GM21786 (cell line): ENCODE measurements at regions not wholly inside any gene's neighbourhood (a gene's known extent, or its start where the extent isn't known, plus 50 kb on each side); places are given as distances from the start of the nearest gene placed in this dataset.

Experiments
- ATAC-seq: cut with Tn5 transposase; IDR thresholded peaks from one replicate; pipeline ENCODE4 v1.9.1; 2021; ENCODE audit not compliant: unreplicated experiment

DNA sequence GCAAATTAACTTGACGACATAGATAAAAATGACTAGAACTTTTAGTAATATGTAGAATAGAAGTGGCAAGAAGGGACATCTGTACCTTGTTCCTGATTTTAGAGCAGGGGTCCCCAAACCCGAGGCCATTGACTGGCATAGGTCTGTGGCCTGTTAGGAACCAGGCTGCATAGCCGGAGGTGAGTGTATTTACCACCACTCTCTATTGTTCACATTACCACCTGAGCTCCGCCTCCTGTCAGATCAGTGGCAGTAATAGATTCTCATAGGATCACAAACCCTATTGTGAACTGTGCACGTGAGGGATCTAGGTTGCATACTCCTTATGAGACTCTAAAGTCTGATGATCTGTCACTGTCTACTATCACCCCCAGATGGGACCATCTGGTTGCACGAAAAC, 113.6 kb upstream of the AVPR1A start:
- no peak for ATAC-seq

DNA sequence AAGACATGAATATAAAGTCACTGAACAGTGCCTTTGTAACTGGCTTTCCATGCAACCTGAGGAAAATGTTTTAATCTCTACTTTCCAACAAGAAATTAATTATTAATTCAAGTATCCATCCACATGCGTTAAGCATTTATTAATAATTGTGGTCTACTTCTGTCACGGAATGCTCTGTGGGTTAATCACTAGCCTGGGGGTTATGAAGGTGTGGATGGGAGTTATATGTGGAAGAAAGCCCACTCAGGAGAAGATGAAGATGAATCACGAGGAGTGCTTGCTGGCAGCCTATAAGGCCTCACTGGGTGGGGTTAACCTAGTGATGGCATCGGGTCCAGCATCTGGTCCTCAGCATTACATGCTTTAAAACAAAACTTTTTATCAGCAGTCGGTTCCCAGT, 99.5 kb upstream of the AVPR1A start:
- ATAC-seq, result no peak

DNA sequence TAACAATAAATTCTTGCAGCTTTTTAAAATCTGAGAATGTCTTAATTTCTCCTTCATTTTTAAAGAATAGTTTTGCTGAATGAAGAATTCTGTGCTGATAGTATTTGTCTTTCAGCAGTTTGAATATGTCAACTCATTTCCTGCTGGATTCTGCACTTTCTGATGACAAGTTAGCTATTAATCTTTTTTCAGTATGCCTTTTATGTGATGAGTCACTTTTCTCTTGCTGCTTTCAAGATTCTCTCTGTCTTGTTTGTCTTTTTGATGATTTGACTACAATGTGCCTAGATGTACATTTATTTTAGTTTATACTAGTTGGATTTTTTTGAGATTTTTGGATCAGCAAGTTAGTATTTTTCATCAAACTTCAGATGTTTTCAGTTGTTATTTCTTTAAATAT, 87.9 kb upstream of the AVPR1A start:
- no peak for ATAC-seq

DNA sequence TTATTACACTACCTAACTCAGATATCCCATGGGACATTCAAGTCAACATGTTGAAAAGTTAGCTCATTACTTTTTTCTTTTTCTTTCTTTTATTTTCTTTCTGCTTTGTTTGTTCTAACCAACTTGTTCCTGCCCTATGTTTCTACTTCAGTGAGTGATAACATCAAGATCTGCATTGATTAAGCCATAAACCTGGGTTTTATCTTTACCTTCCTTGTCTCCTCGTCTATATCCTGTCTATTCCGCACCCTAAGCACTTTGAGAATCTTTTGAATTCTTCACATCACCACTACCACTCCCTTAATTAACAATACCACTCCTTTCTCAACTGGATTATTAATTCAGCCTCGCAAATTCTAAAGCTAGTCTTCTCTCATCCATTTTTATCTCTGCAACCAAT, 81.9 kb upstream of the AVPR1A start:
- no peak for ATAC-seq

DNA sequence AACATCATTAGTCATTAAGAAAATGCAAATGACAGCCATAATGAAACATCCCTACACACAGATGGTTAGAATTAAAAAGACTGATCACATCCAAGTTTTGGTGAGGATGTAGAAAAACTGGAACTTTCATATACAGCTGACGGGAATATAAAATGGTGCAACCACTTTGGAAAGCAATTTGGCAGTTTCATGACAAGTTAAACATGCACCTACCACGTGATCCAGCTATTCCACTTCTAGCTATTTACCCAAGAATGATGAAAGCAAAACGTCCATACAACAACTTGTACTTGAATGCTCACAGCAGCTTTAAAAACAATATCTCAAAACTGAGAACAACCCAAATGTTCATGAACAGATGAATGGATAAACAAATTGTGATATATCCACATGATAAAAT, 77.9 kb upstream of the AVPR1A start:
- no peak for ATAC-seq

DNA sequence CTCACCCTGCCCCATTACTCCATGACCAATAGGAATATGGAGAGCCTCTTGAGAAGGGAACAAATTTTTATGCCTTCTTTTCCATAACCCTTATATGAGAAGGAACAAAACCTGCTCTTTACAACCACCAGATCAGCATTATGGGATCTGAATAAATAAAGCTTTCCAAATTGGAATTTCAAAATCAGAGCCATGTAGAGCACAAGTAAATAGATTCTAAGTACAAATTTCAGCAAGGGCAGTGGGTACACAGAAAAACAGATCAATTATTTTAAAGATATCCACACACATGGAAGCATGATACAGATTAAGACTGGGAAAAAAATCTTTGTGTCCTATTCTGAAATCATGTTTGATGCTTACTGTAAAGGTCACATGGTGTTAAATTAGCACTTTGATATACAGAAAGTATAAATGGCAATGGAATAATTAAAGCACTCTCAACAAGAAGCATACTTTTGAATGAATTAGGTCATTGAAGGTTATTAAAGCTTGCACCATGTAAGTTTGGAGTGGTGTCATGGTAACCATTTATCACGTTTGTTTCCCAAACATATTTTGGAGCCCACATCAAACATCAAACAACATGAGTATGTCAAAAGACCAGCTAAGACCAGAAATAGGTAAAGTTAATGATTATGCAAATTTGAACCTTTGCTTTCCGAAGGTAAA, 75.9 kb upstream of the AVPR1A start:
- ATAC-seq, result no peak

DNA sequence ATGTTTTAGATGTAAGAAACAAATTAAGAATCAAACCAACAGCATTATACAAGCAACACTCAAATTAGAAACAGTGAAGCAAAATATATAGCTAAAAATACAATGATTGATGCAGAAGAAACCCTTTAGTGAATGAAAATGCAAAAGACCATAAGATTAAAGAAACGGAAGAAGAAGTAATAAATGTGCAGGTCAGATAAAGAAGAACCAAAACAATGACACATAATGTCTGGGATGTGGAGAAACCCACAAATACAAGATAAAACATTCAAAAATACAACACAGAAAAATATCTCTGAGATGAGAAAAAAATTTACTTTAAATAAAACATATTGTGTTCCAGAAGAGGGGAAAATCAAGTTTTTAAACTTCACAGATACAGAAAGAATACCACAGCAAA, 73.4 kb upstream of the AVPR1A start:
- ATAC-seq, result no peak

DNA sequence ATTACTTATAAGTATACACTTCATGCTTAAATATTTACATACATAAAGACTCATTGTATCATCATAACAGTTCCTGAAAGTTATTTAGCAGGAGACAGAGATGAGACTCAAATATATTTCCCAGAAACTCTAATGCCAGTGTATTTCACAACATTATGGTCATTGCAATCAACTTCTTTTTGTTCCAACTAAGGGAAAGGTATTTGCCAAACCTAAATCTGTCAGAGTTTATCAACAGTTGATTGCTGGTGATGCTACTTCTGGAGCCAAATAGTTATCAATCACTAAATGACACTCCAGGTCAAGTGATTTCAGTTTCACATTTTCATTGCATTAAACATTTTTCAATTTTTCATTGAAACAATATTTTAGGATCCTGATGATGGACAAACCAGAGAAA, 72.1 kb upstream of the AVPR1A start:
- ATAC-seq, result no peak

DNA sequence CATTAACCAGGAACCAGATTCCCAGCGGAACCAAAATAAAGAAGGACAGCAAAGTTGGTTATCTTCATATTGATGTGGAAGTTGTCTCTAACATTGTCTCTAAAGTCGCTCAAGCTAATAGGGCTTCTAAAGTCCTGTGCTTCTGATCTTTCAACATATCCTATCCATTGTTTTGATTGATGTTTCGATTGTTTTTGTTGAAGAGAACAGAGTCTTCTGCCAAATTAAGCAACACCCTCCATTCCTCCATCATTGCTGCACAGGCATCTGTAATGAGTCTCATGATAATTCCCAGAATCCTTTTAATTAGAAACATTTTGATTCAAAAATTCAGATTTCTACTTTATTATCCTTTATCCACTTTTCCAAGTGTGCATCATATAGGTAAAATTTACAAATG, 71.6 kb upstream of the AVPR1A start:
- ATAC-seq, result no peak

DNA sequence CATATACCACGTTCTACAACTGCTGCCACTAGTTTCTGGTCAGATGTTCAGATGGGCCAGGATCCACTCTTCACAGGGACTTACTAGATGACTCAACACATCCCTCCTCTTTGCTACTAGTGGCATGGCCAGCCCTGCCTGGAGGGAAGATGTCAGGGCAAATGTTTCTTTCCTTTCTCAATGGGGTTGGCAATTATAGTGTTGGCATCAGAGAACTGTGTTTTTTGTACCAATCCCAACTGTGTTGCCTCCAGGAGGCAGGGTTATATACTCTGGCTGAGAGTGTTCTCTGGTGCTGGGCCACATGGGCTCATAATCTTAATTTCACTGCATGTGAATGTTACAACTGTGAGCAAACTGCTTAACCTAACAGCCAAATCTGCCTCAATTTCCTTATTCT, 69.9 kb upstream of the AVPR1A start:
- ATAC-seq, result no peak

DNA sequence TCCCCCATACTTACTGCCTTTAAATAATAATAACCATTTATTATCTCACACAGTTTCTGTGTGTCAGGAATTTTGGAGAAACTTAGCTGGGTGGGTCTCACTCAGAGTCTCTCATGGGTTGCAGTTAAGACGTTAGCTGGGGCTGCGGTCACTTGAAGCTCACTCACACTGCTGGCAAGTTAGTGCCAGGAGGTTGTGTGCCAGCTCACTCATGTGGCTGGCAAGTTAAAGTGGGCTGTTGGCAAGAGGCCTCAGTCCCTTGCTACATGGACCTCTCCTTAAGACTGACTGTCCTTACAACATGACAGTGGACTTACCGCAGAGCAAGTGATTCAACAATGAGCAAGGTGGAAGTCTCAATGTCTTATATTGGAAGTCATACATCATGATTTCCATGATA, 61.3 kb upstream of the AVPR1A start:
- no peak for ATAC-seq

DNA sequence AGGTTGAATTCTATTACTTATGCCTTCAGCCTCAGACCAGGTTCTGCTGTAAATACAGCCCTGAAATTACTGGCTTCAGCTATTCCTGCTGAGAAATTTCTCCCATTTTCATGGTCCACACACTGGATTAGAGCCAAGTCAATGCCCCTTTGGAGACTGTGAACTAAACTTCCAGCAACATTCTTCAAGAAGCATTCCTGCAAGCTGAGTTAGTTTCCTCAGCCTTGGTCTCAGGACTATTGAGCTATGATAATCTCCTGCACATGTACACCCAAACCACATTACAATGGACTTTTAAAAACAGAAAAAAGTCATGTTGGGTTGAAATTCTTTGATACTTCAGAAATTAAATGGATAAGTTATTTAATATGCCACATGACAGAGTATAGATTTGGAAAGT, 58.0 kb upstream of the AVPR1A start:
- ATAC-seq, result no peak

DNA sequence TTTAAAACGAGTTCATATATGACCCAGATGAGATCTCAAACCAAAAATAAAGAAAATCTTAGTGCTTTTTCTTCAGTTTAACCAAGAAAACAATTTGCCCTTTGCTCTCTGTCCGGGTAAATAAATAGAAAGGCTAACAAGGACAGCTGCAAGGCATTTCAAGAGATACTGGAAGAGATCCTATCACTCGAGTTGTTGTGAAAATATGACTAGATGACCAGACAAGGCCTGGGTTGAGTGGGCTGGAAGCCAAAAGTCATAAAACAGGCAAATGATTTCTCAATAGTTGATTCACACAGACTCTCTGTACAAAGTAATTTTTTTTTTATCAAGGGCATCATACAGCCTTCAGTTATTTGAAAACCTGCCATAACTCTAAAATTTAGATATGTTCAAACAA, 55.9 kb upstream of the AVPR1A start:
- no peak for ATAC-seq

DNA sequence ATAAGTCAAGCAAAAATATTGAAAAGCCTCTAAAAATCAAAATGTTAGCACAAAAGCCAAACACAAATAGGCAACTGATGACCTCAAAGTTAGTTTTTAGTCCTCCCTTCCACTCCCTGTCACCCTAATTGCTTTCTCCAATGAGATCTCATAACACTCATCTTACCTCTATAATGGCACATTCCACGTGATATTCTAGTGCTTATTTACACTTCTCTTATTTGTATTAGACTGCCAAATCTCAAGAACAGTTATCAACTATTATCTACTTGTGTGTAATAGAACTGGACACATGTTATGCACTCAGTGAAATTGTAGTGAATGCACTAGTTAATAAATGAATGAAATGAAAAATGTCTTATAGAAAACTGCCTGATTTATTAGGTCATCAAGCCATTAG, 55.5 kb upstream of the AVPR1A start:
- no peak for ATAC-seq
